PC-3 (cell line): ENCODE measurements at regions not wholly inside any gene's neighbourhood (a gene's known extent, or its start where the extent isn't known, plus 50 kb on each side); places are given as distances from the start of the nearest gene placed in this dataset.

Experiments used
- ATAC-seq: fragments of 200-7000 bp; cut with Tn5 transposase; 2 replicates; pipeline ENCODE4 v1.9.1; 2020; ENCODE audit warnings: mild to moderate bottlenecking, moderate library complexity
- BruUV-seq: library from RNA; stranded (reverse); fragments of 400-500 nt; replicated peaks from 2 replicates; lab custom pipeline; 2021; lab: Mats Ljungman, UMichigan
- CTCF ChIA-PET: fragments of 300-600 bp; sonication (Branson Sonifier 250); formaldehyde crosslinking; loops from one replicate; lab custom pipeline; 2022; ENCODE audit warnings: antibody characterized with exemption; lab: Charles Lee
- POLR2A ChIA-PET: fragments of 300-600 bp; sonication (Branson Sonifier 250); formaldehyde crosslinking; loops from one replicate; lab custom pipeline; 2022; ENCODE audit warnings: antibody characterized with exemption; ENCODE audit not compliant: unreplicated experiment; lab: Charles Lee
- DNase-seq: peaks from one replicate; pipeline ENCODE4 v3.0.0-alpha.2; 2015
- H2AFZ ChIP-seq: fragments of 300-600 bp; sonication (generic); 2 replicates; pipeline ENCODE4 v1.6.0; 2016; ENCODE audit warnings: antibody characterized with exemption, low read length
- H3F3A ChIP-seq: fragments of 300-600 bp; sonication (generic); one replicate; pipeline ENCODE4 v1.6.0; 2017; ENCODE audit warnings: antibody characterized with exemption, low read length, control low read depth, mild to moderate bottlenecking; ENCODE audit not compliant: unreplicated experiment
- H3K27ac ChIP-seq: fragments of 300-600 bp; sonication (generic); 2 replicates; pipeline ENCODE4 v1.5.1; 2016; ENCODE audit warnings: mild to moderate bottlenecking, low read length
- H3K27me3 ChIP-seq: fragments of 300-600 bp; sonication (generic); 2 replicates; pipeline ENCODE4 v1.6.1; 2016; ENCODE audit warnings: low read length, mixed read lengths
- H3K36me3 ChIP-seq: fragments of 300-600 bp; sonication (generic); 2 replicates; pipeline ENCODE4 v1.6.1; 2016; ENCODE audit warnings: low read depth, mixed run types, low read length, mixed read lengths
- H3K4me1 ChIP-seq: fragments of 300-600 bp; sonication (generic); 2 replicates; pipeline ENCODE4 v1.5.1; 2016; ENCODE audit warnings: low read length; ENCODE audit not compliant: insufficient read depth
- H3K4me2 ChIP-seq: fragments of 300-600 bp; sonication (generic); 2 replicates; pipeline ENCODE4 v1.6.0; 2016; ENCODE audit warnings: low read length
- H3K4me3 ChIP-seq: fragments of 300-600 bp; sonication (generic); 2 replicates; pipeline ENCODE4 v1.5.1; 2016; ENCODE audit warnings: mild to moderate bottlenecking, low read length, mixed read lengths
- H3K79me2 ChIP-seq: fragments of 300-600 bp; sonication (generic); 2 replicates; pipeline ENCODE4 v1.6.1; 2017; ENCODE audit warnings: low read length, mixed read lengths
- H3K9ac ChIP-seq: fragments of 300-600 bp; sonication (generic); 2 replicates; pipeline ENCODE4 v1.6.0; 2016; ENCODE audit warnings: mild to moderate bottlenecking, low read length
- H3K9me2 ChIP-seq: fragments of 300-600 bp; sonication (generic); replicated peaks from 2 replicates; pipeline ENCODE4 v1.6.1; 2016; ENCODE audit warnings: mixed run types, low read length, mixed read lengths
- H3K9me3 ChIP-seq: fragments of 300-600 bp; sonication (generic); 2 replicates; pipeline ENCODE4 v1.6.1; 2016; ENCODE audit warnings: low read length, mixed read lengths
- H4K20me1 ChIP-seq: fragments of 300-600 bp; sonication (generic); 2 replicates; pipeline ENCODE4 v1.6.1; 2016; ENCODE audit warnings: low read length, mixed read lengths
- CTCF ChIP-seq: fragments of 300-600 bp; sonication (generic); conservative IDR thresholded peaks from 2 replicates; pipeline ENCODE4 v1.5.1; 2017; ENCODE audit warnings: antibody characterized with exemption, low read depth, mild to moderate bottlenecking, low read length
- EZH2 ChIP-seq: fragments of 300-600 bp; sonication (generic); IDR thresholded peaks from one replicate; pipeline ENCODE4 v1.6.1; 2017; ENCODE audit warnings: antibody characterized with exemption, mild to moderate bottlenecking, low read length; ENCODE audit not compliant: unreplicated experiment
- EZH2phosphoT487 ChIP-seq: fragments of 300-600 bp; sonication (generic); IDR thresholded peaks from 2 replicates; pipeline ENCODE4 v1.6.1; 2018; ENCODE audit warnings: mild to moderate bottlenecking, antibody characterized with exemption, low read length, borderline replicate concordance
- intact Hi-C: fragments of 100-400 bp; cut with micrococcal nuclease; formaldehyde crosslinking; loops from 2 replicates; pipeline ENCODE4 v1.9.0; 2023

GRCh38 chr12:88298761-88299242 is 156.7 kb downstream of the TMTC3 start:
- BruUV-seq: no TSS peak
- H3K9me3 ChIP-seq: no peaks in the 10 kb centered on the region
- H3K79me2 ChIP-seq: no peaks in the 10 kb centered on the region
- no peaks in the 10 kb centered on the region for H3K36me3 ChIP-seq
- no peaks in the 10 kb centered on the region for H4K20me1 ChIP-seq
- peak overlapping the region; percentile 42 for H3K9ac ChIP-seq
- H3F3A ChIP-seq: peaks cover 5% of the 10 kb centered on the region
- intact Hi-C loops: loop anchor here (5.0 to 10.0 kb wide), 2 partner anchors 127 to 256 kb away; no protein-coding TSS in a partner anchor
- peak; percentile 88 for DNase-seq
- peak overlapping the region; percentile 88 for H3K27ac ChIP-seq
- peak; percentile 73 for ATAC-seq
- H2AFZ ChIP-seq: no peak overlapping the region
- TF ChIP-seq CTCF (no peak), EZH2 (no peak), EZH2phosphoT487 (no peak)
- H3K4me2 ChIP-seq: peak overlapping the region; percentile 50
- H3K27me3 ChIP-seq: no peaks in the 10 kb centered on the region
- ChIA-PET CTCF (no interaction called here), POLR2A (no interaction called here)
- H3K4me1 ChIP-seq: peaks cover 40% of the 10 kb centered on the region
- no peak overlapping the region for H3K4me3 ChIP-seq
- H3K9me2 ChIP-seq: no peaks in the 10 kb centered on the region; the same call in 1 of the 2 replicates

- no peaks in the 10 kb centered on the region; the same call in 1 of the 2 replicates for H3K9me2 ChIP-seq
- peak overlapping the region; percentile 50 for H3K4me2 ChIP-seq
- H3K9me3 ChIP-seq: no peaks in the 10 kb centered on the region
- BruUV-seq: no TSS peak
- H3K27me3 ChIP-seq: no peaks in the 10 kb centered on the region
- POLR2A ChIA-PET: no interaction called here
- peak; percentile 95 for DNase-seq
- H3F3A ChIP-seq: peaks cover 5% of the 10 kb centered on the region
- peak; percentile 72 for ATAC-seq
- H3K27ac ChIP-seq: peak overlapping the region; percentile 88
- TF ChIP-seq CTCF (no peak), EZH2phosphoT487 (no peak), EZH2 (no peak)
- H3K36me3 ChIP-seq: no peaks in the 10 kb centered on the region
- no peak overlapping the region for H3K4me3 ChIP-seq
- no peaks in the 10 kb centered on the region for H4K20me1 ChIP-seq
- CTCF ChIA-PET: no interaction called here
- H2AFZ ChIP-seq: no peak overlapping the region
- intact Hi-C loops: loop anchor here (5.0 to 10.0 kb wide), 2 partner anchors 127 to 255 kb away; no protein-coding TSS in a partner anchor
- no peaks in the 10 kb centered on the region for H3K79me2 ChIP-seq
- H3K4me1 ChIP-seq: peaks cover 40% of the 10 kb centered on the region
- peak overlapping the region; percentile 53 for H3K9ac ChIP-seq
These were observed 157.5 kb downstream of the TMTC3 start for GRCh38 chr12:88299567-88300101.

DNA sequence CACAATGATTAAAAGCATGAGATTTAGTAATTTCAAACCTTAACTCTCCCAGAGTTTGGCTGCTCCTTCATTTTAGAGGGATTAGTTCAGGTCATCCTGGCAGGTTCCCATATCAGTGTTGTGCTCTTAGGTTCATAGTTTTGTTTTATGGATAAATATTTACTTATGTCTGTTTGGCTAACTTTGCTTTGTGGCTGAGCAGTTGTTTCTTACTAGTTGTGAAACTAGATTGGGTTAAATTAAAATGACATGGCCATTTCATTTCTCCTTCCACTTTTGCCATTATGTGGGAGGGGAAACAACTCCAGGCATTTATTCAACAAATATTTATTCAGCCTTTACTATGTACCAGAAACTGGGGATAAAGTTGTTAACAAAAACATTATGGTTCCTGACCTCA is 158.8 kb downstream of the TMTC3 start:
- ATAC-seq (no peak), DNase-seq (peak; percentile 10)
- no peak for TF ChIP-seq EZH2phosphoT487
- no peak for TF ChIP-seq EZH2
- no peak for TF ChIP-seq CTCF
- intact Hi-C loops: no loop called here
- Histone ChIP-seq H3F3A (peaks cover 5% of the 10 kb centered on the region), H3K27me3 (no peaks in the 10 kb centered on the region), H3K9ac (no peak overlapping the region), H3K9me2 (no peaks in the 10 kb centered on the region; the same call in 1 of the 2 replicates), H2AFZ (no peak overlapping the region; the same call in 1 of the 2 replicates), H3K9me3 (no peaks in the 10 kb centered on the region), H3K4me2 (peak overlapping the region; percentile 14; the same call in 1 of the 2 replicates), H3K4me1 (peaks cover 40% of the 10 kb centered on the region), H3K79me2 (no peaks in the 10 kb centered on the region), H3K4me3 (no peak overlapping the region), H3K36me3 (no peaks in the 10 kb centered on the region), H4K20me1 (no peaks in the 10 kb centered on the region), H3K27ac (peak overlapping the region; percentile 88)
- CTCF ChIA-PET: no interaction called here
- POLR2A ChIA-PET: no interaction called here
- no TSS peak for BruUV-seq
